ENCODE measurements at regions not wholly inside any gene's neighbourhood (a gene's known extent, or its start where the extent isn't known, plus 50 kb on each side); places are given as distances from the start of the nearest gene placed in this dataset.

GRCh38 chr6:142008781-142009180 is 123.9 kb upstream of the GJE1 start:
- TF ChIP-seq, protein P1, sequence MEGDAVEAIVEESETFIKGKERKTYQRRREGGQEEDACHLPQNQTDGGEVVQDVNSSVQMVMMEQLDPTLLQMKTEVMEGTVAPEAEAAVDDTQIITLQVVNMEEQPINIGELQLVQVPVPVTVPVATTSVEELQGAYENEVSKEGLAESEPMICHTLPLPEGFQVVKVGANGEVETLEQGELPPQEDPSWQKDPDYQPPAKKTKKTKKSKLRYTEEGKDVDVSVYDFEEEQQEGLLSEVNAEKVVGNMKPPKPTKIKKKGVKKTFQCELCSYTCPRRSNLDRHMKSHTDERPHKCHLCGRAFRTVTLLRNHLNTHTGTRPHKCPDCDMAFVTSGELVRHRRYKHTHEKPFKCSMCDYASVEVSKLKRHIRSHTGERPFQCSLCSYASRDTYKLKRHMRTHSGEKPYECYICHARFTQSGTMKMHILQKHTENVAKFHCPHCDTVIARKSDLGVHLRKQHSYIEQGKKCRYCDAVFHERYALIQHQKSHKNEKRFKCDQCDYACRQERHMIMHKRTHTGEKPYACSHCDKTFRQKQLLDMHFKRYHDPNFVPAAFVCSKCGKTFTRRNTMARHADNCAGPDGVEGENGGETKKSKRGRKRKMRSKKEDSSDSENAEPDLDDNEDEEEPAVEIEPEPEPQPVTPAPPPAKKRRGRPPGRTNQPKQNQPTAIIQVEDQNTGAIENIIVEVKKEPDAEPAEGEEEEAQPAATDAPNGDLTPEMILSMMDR (IDR thresholded peaks at IDR 0.05; ENCODE audit: low read length) = no peak
- TF ChIP-seq EZH2 (optimal IDR thresholded peaks at IDR 0.05; ENCODE audit: low read depth, low read length) = no peak
